ENCODE measurements at regions not wholly inside any gene's neighbourhood (a gene's known extent, or its start where the extent isn't known, plus 50 kb on each side); places are given as distances from the start of the nearest gene placed in this dataset.

DNA sequence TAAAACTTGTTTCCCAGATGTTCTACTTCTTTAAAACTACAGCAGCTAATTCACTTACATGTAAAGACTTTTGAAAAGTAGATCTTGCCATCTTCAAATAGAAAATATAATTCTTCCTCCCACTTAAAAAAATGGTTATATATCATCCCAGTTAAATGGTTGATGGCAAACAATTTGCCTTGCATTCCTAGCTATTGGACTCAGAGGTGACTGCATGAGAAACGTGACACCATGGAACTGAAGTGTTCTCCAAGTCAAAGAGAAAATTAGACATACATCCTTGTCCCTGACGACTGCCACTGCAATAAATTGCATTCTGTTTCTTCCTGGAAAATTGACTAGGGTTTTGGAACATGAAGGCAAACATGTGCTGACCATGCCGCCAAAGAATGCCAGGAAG is 95.0 kb upstream of the POM121L12 start:
- Histone ChIP-seq H3K27ac (ENCODE audit: low read depth, low read length) (no peak overlapping the region), H3K4me1 (ENCODE audit: control insufficient read depth in 5 of 5, insufficient read depth in 5 of 5, low read length in 5 of 5) (peaks cover 0 to 5% (median 0%) of the 10 kb centered on the region in 5 donors), H3K4me3 (ENCODE audit: low read depth in 1 of 5, low read length in 5 of 5) (no peak overlapping the region), H3K9ac (ENCODE audit: low read length in 5 of 5) (no peak overlapping the region), H3K36me3 (ENCODE audit: control insufficient read depth in 5 of 5, insufficient read depth in 5 of 5, low read length in 5 of 5) (no peaks in the 10 kb centered on the region), H3K9me3 (ENCODE audit: control insufficient read depth in 5 of 5, low read length in 5 of 5) (no peaks in the 10 kb centered on the region), H3K27me3 (ENCODE audit: control insufficient read depth in 5 of 5, insufficient read depth in 4 of 5, low read length in 5 of 5) (no peaks in the 10 kb centered on the region)

DNA sequence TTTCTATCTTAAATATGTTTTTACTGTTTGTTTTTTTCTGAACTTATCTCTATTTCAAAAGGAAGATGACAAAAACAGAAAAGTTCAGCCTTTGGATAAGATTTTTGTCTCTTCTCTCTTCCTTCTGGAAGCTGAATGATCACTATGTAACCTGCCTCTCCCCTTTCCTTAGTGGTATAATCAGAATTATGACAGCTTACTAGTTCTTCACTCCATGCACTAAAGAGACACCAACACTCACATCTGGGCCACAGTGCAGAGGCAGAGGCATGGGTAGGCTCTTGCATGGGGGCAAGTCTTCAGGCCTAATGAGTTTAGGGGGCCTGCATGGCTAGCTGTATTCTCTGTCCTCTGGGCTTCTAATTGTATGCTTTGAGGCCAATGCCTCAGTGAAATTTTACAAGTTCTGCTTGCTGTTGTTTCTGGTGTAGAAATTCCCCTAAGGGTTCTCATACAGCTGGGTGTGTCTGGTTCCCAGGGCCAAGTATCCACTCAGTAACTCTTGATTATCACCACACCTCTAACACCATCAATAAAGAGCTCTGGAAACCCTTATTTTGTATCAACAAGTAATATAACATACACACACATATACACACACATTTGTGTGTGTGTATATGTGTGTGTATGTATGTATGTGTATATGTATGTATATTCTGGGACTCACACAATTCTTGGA is 96.8 kb upstream of the POM121L12 start:
- no peak overlapping the region for H3K9ac ChIP-seq (ENCODE audit: low read length in 5 of 5)
- H3K27ac ChIP-seq (ENCODE audit: low read depth, low read length), result no peak overlapping the region
- no peaks in the 10 kb centered on the region for H3K27me3 ChIP-seq (ENCODE audit: control insufficient read depth in 5 of 5, insufficient read depth in 4 of 5, low read length in 5 of 5)
- no peak overlapping the region for H3K4me3 ChIP-seq (ENCODE audit: low read depth in 1 of 5, low read length in 5 of 5)
- peaks cover 0 to 5% (median 0%) of the 10 kb centered on the region in 5 donors for H3K4me1 ChIP-seq (ENCODE audit: control insufficient read depth in 5 of 5, insufficient read depth in 5 of 5, low read length in 5 of 5)
- peaks cover 0 to 5% (median 0%) of the 10 kb centered on the region in 5 donors for H3K9me3 ChIP-seq (ENCODE audit: control insufficient read depth in 5 of 5, low read length in 5 of 5)
- H3K36me3 ChIP-seq (ENCODE audit: control insufficient read depth in 5 of 5, insufficient read depth in 5 of 5, low read length in 5 of 5), result no peaks in the 10 kb centered on the region

DNA sequence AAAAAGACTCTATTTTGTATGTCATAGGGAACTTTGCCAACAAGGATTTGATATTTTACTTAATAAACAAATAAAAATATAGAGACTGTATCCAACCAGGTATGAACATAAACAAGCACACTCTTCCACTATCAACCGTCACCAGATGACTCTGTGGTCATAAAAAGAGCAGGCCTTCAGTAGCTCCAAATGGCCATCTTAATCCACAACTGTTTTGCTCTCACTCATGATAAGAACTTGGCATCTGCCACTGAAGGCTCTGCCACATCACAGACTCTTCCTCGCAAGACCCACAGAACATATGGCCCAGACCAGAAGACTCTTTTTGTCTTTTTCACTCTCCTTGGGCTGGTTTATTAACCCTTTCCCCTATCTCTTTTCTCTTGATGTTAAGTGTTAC is 98.7 kb upstream of the POM121L12 start:
- H3K9ac ChIP-seq (ENCODE audit: low read length in 5 of 5), result no peak overlapping the region
- H3K27ac ChIP-seq (ENCODE audit: low read depth, low read length), result no peak overlapping the region
- H3K4me1 ChIP-seq (ENCODE audit: control insufficient read depth in 5 of 5, insufficient read depth in 5 of 5, low read length in 5 of 5), result peaks cover 0 to 5% (median 0%) of the 10 kb centered on the region in 5 donors
- no peaks in the 10 kb centered on the region for H3K27me3 ChIP-seq (ENCODE audit: control insufficient read depth in 5 of 5, insufficient read depth in 4 of 5, low read length in 5 of 5)
- peaks cover 0 to 6% (median 0%) of the 10 kb centered on the region in 5 donors for H3K9me3 ChIP-seq (ENCODE audit: control insufficient read depth in 5 of 5, low read length in 5 of 5)
- no peak overlapping the region for H3K4me3 ChIP-seq (ENCODE audit: low read depth in 1 of 5, low read length in 5 of 5)
- no peaks in the 10 kb centered on the region for H3K36me3 ChIP-seq (ENCODE audit: control insufficient read depth in 5 of 5, insufficient read depth in 5 of 5, low read length in 5 of 5)

DNA sequence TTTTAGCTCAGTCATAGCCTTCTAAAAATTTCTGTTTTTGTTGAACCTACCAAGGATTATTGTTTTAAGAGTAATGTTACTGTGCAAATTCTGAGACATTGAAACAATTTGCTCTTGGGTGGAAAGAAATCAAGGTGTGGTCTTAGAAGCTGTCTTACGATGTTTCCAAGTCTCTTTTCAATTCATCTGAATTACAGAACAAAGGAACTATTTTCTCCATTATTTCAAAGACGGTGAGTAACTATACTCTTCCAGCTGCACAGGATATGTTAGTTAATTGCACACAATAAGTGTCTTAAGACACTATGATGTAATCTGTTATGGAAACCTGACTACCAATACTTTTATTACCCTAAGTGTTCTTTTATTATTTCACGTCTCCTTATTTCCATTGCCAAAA is 106.8 kb upstream of the POM121L12 start:
- no peak overlapping the region for H3K4me3 ChIP-seq (ENCODE audit: low read depth in 1 of 5, low read length in 5 of 5)
- no peaks in the 10 kb centered on the region for H3K27me3 ChIP-seq (ENCODE audit: control insufficient read depth in 5 of 5, insufficient read depth in 4 of 5, low read length in 5 of 5)
- H3K9ac ChIP-seq (ENCODE audit: low read length in 5 of 5), result no peak overlapping the region
- no peak overlapping the region for H3K27ac ChIP-seq (ENCODE audit: low read depth, low read length)
- H3K36me3 ChIP-seq (ENCODE audit: control insufficient read depth in 5 of 5, insufficient read depth in 5 of 5, low read length in 5 of 5), result no peaks in the 10 kb centered on the region
- peaks cover 0 to 3% (median 2%) of the 10 kb centered on the region in 5 donors for H3K9me3 ChIP-seq (ENCODE audit: control insufficient read depth in 5 of 5, low read length in 5 of 5)
- H3K4me1 ChIP-seq (ENCODE audit: control insufficient read depth in 5 of 5, insufficient read depth in 5 of 5, low read length in 5 of 5), result no peaks in the 10 kb centered on the region

DNA sequence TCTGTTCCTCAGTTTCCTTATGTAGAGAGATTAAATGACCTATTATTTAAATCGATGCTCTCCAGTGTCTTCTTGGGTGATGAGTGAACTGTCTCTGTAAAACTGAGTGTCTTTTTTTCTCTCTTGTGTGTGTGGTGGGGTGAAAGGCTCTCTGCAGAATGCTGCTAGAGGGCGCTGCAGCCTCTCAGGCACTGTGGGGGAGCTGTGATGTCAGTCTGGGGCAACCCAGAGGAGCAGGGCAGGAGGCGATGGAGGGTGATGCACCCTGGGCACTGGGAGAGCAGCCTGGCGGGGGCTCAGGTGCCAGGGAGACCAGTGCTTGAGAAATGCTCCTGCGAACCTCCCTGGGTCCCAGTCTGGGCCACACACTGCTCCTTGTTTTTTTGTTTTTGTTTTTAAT is 110.1 kb upstream of the POM121L12 start:
- H3K4me1 ChIP-seq (ENCODE audit: control insufficient read depth in 5 of 5, insufficient read depth in 5 of 5, low read length in 5 of 5), result no peaks in the 10 kb centered on the region
- peaks cover 0 to 2% (median 0%) of the 10 kb centered on the region in 5 donors for H3K9me3 ChIP-seq (ENCODE audit: control insufficient read depth in 5 of 5, low read length in 5 of 5)
- no peaks in the 10 kb centered on the region for H3K27me3 ChIP-seq (ENCODE audit: control insufficient read depth in 5 of 5, insufficient read depth in 4 of 5, low read length in 5 of 5)
- H3K9ac ChIP-seq (ENCODE audit: low read length in 5 of 5), result no peak overlapping the region
- H3K36me3 ChIP-seq (ENCODE audit: control insufficient read depth in 5 of 5, insufficient read depth in 5 of 5, low read length in 5 of 5), result no peaks in the 10 kb centered on the region
- no peak overlapping the region for H3K4me3 ChIP-seq (ENCODE audit: low read depth in 1 of 5, low read length in 5 of 5)
- no peak overlapping the region for H3K27ac ChIP-seq (ENCODE audit: low read depth, low read length)

DNA sequence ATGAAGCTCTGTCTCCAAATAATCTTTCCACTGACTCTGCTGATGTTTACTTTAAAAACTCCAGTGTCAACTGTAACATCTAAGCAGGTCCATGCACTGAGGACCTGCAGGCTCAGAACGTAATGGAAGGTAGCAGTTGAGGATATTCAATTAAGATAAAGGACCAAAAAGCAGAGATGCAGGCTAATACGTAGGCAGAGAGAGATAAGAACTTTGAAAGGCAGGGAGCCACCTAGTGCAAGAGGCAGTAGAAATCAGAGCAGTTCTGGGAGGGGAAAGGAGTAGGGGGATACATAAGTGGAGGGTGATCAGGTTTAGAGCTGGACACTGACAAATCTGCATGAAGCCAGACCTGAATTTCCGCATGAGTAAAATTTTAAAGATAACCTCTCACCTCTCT is 114.5 kb upstream of the POM121L12 start:
- no peaks in the 10 kb centered on the region for H3K36me3 ChIP-seq (ENCODE audit: control insufficient read depth in 5 of 5, insufficient read depth in 5 of 5, low read length in 5 of 5)
- H3K4me3 ChIP-seq (ENCODE audit: low read depth in 1 of 5, low read length in 5 of 5), result no peak overlapping the region
- no peaks in the 10 kb centered on the region for H3K4me1 ChIP-seq (ENCODE audit: control insufficient read depth in 5 of 5, insufficient read depth in 5 of 5, low read length in 5 of 5)
- peaks cover 0 to 2% (median 0%) of the 10 kb centered on the region in 5 donors for H3K9me3 ChIP-seq (ENCODE audit: control insufficient read depth in 5 of 5, low read length in 5 of 5)
- no peak overlapping the region for H3K27ac ChIP-seq (ENCODE audit: low read depth, low read length)
- no peaks in the 10 kb centered on the region for H3K27me3 ChIP-seq (ENCODE audit: control insufficient read depth in 5 of 5, insufficient read depth in 4 of 5, low read length in 5 of 5)
- H3K9ac ChIP-seq (ENCODE audit: low read length in 5 of 5), result no peak overlapping the region

DNA sequence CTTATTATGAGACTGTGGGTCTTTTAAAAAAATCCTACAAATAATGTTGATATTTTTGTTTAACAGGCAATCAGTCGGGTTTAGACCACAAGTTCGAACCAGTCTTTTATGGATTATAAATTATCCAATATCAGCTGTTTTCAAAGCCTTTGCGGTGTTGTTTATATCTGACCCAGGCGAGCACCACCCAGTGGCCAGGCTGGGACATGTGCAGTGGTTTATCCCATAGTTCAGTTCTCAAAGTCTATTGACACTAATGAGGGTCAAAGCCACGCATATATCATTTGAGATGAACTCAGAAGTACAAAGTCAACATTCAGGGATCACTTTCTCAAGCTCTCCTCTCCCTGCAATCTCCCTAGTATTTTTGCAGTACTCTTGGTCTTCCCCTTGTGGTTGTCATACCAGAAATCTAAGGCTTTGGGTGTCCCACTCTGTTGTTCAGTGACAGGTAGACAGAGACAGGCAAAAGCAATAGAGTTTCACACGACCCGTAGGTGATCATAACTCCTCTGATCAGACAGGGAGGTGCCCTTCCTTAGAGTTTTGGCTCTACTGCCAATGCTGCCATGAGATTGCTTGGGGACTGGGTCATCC is 117.4 kb upstream of the POM121L12 start:
- H3K27me3 ChIP-seq (ENCODE audit: control insufficient read depth in 5 of 5, insufficient read depth in 4 of 5, low read length in 5 of 5), result no peaks in the 10 kb centered on the region
- no peaks in the 10 kb centered on the region for H3K4me1 ChIP-seq (ENCODE audit: control insufficient read depth in 5 of 5, insufficient read depth in 5 of 5, low read length in 5 of 5)
- no peaks in the 10 kb centered on the region for H3K9me3 ChIP-seq (ENCODE audit: control insufficient read depth in 5 of 5, low read length in 5 of 5)
- H3K36me3 ChIP-seq (ENCODE audit: control insufficient read depth in 5 of 5, insufficient read depth in 5 of 5, low read length in 5 of 5), result no peaks in the 10 kb centered on the region
- H3K27ac ChIP-seq (ENCODE audit: low read depth, low read length), result no peak overlapping the region
- H3K9ac ChIP-seq (ENCODE audit: low read length in 5 of 5), result no peak overlapping the region
- H3K4me3 ChIP-seq (ENCODE audit: low read depth in 1 of 5, low read length in 5 of 5), result no peak overlapping the region

DNA sequence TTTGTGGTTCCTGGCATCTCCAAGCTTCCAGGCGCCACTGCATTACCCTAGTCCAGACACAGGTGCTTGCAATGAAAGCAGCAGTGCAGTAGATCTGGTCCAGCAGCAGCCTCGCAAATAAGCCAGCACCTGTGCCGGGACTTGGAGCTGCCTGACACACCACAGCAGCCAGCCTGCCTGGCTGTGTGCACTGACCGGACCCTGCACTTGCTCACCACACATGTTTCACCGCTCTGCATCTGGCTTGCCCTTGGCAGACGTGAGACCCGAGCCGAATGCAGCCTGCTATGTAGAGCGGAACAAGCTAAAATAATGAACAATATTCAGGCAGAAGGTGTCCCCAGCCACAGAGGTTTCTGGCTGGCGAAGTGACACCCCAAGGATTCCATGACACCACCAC is 123.6 kb upstream of the POM121L12 start:
- H3K9ac ChIP-seq (ENCODE audit: low read length in 5 of 5), result no peak overlapping the region
- H3K27ac ChIP-seq (ENCODE audit: low read depth, low read length), result no peak overlapping the region
- H3K27me3 ChIP-seq (ENCODE audit: control insufficient read depth in 5 of 5, insufficient read depth in 4 of 5, low read length in 5 of 5), result no peaks in the 10 kb centered on the region
- no peaks in the 10 kb centered on the region for H3K4me1 ChIP-seq (ENCODE audit: control insufficient read depth in 5 of 5, insufficient read depth in 5 of 5, low read length in 5 of 5)
- no peak overlapping the region for H3K4me3 ChIP-seq (ENCODE audit: low read depth in 1 of 5, low read length in 5 of 5)
- H3K9me3 ChIP-seq (ENCODE audit: control insufficient read depth in 5 of 5, low read length in 5 of 5), result peaks cover 0 to 8% (median 6%) of the 10 kb centered on the region in 5 donors
- H3K36me3 ChIP-seq (ENCODE audit: control insufficient read depth in 5 of 5, insufficient read depth in 5 of 5, low read length in 5 of 5), result no peaks in the 10 kb centered on the region

DNA sequence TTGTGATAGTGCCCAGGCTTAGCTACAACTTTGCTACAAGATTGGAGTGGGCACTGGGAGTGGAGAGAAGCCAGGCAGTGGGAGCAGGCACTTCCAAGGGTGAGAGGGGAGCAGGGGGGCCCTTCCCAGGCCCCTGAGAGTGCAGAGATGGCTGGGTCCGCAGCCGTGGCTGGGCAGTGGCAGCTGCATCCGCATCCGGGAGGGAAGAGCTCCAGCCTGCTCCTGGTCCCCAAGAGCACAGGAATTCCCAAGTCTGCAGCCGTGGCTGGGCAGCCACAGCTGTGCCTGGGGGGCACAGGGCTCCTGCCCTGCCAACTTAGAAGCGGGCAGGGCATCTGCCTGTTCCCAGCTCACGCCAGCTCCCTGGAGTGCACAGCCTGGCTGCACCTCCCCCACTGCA is 124.1 kb upstream of the POM121L12 start:
- H3K9ac ChIP-seq (ENCODE audit: low read length in 5 of 5), result no peak overlapping the region
- no peak overlapping the region for H3K27ac ChIP-seq (ENCODE audit: low read depth, low read length)
- H3K36me3 ChIP-seq (ENCODE audit: control insufficient read depth in 5 of 5, insufficient read depth in 5 of 5, low read length in 5 of 5), result no peaks in the 10 kb centered on the region
- peaks cover 0 to 8% (median 6%) of the 10 kb centered on the region in 5 donors for H3K9me3 ChIP-seq (ENCODE audit: control insufficient read depth in 5 of 5, low read length in 5 of 5)
- H3K4me1 ChIP-seq (ENCODE audit: control insufficient read depth in 5 of 5, insufficient read depth in 5 of 5, low read length in 5 of 5), result no peaks in the 10 kb centered on the region
- H3K4me3 ChIP-seq (ENCODE audit: low read depth in 1 of 5, low read length in 5 of 5), result no peak overlapping the region
- no peaks in the 10 kb centered on the region for H3K27me3 ChIP-seq (ENCODE audit: control insufficient read depth in 5 of 5, insufficient read depth in 4 of 5, low read length in 5 of 5)

DNA sequence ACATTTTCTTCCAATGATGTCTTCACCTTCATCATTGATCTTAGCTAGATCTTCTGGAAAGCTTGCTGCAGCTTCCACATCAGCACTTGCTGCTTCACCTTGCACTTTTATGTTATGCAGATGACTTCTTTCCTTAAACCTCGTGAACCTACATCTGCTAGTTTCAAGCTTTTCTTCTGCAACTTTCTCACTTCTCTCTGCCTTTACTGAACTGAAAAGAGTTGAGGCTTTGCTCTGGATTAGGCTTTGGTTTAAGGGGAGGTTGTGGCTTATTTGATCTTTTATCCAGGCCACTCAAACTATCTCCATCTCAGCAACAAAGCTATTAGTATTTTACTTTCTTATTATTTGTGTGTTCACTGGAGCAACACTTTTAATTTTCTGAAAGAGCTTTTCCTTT is 125.5 kb upstream of the POM121L12 start:
- no peak overlapping the region for H3K27ac ChIP-seq (ENCODE audit: low read depth, low read length)
- H3K4me3 ChIP-seq (ENCODE audit: low read depth in 1 of 5, low read length in 5 of 5), result no peak overlapping the region
- H3K4me1 ChIP-seq (ENCODE audit: control insufficient read depth in 5 of 5, insufficient read depth in 5 of 5, low read length in 5 of 5), result no peaks in the 10 kb centered on the region
- H3K27me3 ChIP-seq (ENCODE audit: control insufficient read depth in 5 of 5, insufficient read depth in 4 of 5, low read length in 5 of 5), result no peaks in the 10 kb centered on the region
- H3K36me3 ChIP-seq (ENCODE audit: control insufficient read depth in 5 of 5, insufficient read depth in 5 of 5, low read length in 5 of 5), result no peaks in the 10 kb centered on the region
- peaks cover 0 to 9% (median 6%) of the 10 kb centered on the region in 5 donors for H3K9me3 ChIP-seq (ENCODE audit: control insufficient read depth in 5 of 5, low read length in 5 of 5)
- no peak overlapping the region for H3K9ac ChIP-seq (ENCODE audit: low read length in 5 of 5)

Data from subcutaneous abdominal adipose tissue (tissue), 5 donors.